ENCODE measurements at regions not wholly inside any gene's neighbourhood (a gene's known extent, or its start where the extent isn't known, plus 50 kb on each side); places are given as distances from the start of the nearest gene placed in this dataset.

DNA sequence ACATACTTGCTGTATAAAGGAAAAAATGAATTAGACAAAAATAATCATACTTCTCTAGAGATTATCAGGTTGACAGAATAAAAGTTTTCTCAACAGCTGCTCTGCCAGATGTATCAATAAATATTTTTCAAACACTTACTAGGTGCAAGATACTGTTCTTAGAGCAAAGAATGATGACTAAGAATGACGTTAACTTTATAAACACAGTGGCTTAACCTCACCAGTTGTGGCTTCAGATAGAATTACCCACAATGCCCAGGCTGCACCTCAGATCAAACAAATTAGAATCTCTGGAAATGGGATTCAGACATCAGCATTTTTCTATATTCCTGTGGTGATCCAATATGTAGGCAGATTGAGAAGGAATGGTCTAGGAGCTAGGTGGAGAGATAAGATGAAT lies 422.4 kb upstream of the ATP11B start:
- no peak overlapping the region for H3K27ac ChIP-seq (ENCODE audit: low read depth in 2 of 2, low read length in 1 of 2)
- H3K4me3 ChIP-seq (ENCODE audit: low read depth in 2 of 2, low read length in 1 of 2), result no peak overlapping the region
- WGBS (ENCODE audit: low lambda C conversion rate), result 36% methylated on average over 1 of the region's 1 CpG
- no peak for DNase-seq
- no peaks in the 10 kb centered on the region for H3K4me1 ChIP-seq (ENCODE audit: control insufficient read depth in 1 of 2, insufficient read depth in 2 of 2, low read depth in 1 of 2, low read length in 1 of 2)
- ChIA-PET POLR2A (no interaction called here), CTCF (no interaction called here)
- no peaks in the 10 kb centered on the region for H3K9me3 ChIP-seq
- H3K9ac ChIP-seq, result no peak overlapping the region
- H3K27me3 ChIP-seq (ENCODE audit: insufficient read depth), result no peaks in the 10 kb centered on the region
- TF ChIP-seq, protein P1, sequence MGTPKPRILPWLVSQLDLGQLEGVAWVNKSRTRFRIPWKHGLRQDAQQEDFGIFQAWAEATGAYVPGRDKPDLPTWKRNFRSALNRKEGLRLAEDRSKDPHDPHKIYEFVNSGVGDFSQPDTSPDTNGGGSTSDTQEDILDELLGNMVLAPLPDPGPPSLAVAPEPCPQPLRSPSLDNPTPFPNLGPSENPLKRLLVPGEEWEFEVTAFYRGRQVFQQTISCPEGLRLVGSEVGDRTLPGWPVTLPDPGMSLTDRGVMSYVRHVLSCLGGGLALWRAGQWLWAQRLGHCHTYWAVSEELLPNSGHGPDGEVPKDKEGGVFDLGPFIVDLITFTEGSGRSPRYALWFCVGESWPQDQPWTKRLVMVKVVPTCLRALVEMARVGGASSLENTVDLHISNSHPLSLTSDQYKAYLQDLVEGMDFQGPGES (IDR thresholded peaks at IDR 0.05; ENCODE audit: low read depth, low read length), result no peak
- TF ChIP-seq JUND (IDR thresholded peaks at IDR 0.05) (no peak), RFX5 (IDR thresholded peaks at IDR 0.05; ENCODE audit: low read length) (no peak), TEAD4 (IDR thresholded peaks at IDR 0.05; ENCODE audit: borderline replicate concordance, insufficient read depth) (no peak), EZH2phosphoT487 (IDR thresholded peaks at IDR 0.05; ENCODE audit: borderline replicate concordance, low read depth) (no peak), RCOR1 (IDR thresholded peaks at IDR 0.05; ENCODE audit: low read length) (no peak), RXRA (IDR thresholded peaks at IDR 0.05; ENCODE audit: borderline replicate concordance, low read depth) (no peak)
- TF ChIP-seq, protein P2, sequence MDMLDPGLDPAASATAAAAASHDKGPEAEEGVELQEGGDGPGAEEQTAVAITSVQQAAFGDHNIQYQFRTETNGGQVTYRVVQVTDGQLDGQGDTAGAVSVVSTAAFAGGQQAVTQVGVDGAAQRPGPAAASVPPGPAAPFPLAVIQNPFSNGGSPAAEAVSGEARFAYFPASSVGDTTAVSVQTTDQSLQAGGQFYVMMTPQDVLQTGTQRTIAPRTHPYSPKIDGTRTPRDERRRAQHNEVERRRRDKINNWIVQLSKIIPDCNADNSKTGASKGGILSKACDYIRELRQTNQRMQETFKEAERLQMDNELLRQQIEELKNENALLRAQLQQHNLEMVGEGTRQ (IDR thresholded peaks at IDR 0.05; ENCODE audit: borderline replicate concordance, low read depth, low read length), result no peak
- no peaks in the 10 kb centered on the region for H4K20me1 ChIP-seq (ENCODE audit: insufficient read depth)
- H3K9me2 ChIP-seq, result no peaks in the 10 kb centered on the region
- H3K79me2 ChIP-seq (ENCODE audit: insufficient read depth), result no peaks in the 10 kb centered on the region
- H2AFZ ChIP-seq (ENCODE audit: low read depth), result no peak overlapping the region
- no peak overlapping the region for H3K4me2 ChIP-seq
- no peaks in the 10 kb centered on the region for H3K36me3 ChIP-seq (replicated peaks in 1 of 2; ENCODE audit: control insufficient read depth in 1 of 2, insufficient read depth in 2 of 2, low read length in 1 of 2)
- H3F3A ChIP-seq (replicated peaks; ENCODE audit: insufficient read depth), result no peaks in the 10 kb centered on the region

DNA sequence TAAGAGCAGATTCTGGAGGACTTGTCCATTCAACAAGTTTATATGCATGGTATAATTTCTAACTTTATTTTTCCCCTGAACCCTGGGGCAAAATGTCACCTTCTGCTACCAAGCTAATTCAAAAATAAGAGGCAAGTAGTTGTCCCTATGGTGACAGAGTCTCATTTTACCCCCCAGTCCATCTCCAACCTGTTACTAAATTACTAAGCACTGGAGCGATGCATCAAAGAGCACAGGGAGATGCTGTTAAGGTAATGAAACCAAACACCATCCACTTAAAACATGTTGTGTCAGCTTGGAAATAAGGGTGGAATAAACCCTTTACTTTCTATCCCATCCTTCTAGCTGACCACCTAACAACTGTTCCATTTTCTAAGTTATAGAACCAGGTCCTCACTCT lies 417.4 kb upstream of the ATP11B start:
- CTCF ChIA-PET, result no interaction called here
- POLR2A ChIA-PET, result no interaction called here

More for the DNA sequence above, 417.4 kb upstream of the ATP11B start:
- no peak overlapping the region for H3K4me3 ChIP-seq (ENCODE audit: low read depth in 2 of 2, low read length in 1 of 2)
- H3F3A ChIP-seq (replicated peaks; ENCODE audit: insufficient read depth), result no peaks in the 10 kb centered on the region
- WGBS (ENCODE audit: low lambda C conversion rate), result 75% methylated on average over 1 of the region's 1 CpG
- TF ChIP-seq MEF2A (IDR thresholded peaks at IDR 0.05; ENCODE audit: borderline replicate concordance, low read depth) (no peak), TCF12 (IDR thresholded peaks at IDR 0.05) (no peak), GATA2 (CRISPR knock-in tag; IDR thresholded peaks at IDR 0.05) (no peak), TAF1 (IDR thresholded peaks at IDR 0.05; ENCODE audit: borderline replicate concordance, low read depth, low read length) (no peak), NRF1 (IDR thresholded peaks at IDR 0.05; ENCODE audit: low read depth, low read length) (no peak), MXI1 (IDR thresholded peaks at IDR 0.05; ENCODE audit: low read depth, low read length) (no peak), EZH2phosphoT487 (IDR thresholded peaks at IDR 0.05; ENCODE audit: borderline replicate concordance, low read depth) (no peak), RAD21 (IDR thresholded peaks at IDR 0.05; ENCODE audit: low read length) (no peak)
- TF ChIP-seq, protein P3, sequence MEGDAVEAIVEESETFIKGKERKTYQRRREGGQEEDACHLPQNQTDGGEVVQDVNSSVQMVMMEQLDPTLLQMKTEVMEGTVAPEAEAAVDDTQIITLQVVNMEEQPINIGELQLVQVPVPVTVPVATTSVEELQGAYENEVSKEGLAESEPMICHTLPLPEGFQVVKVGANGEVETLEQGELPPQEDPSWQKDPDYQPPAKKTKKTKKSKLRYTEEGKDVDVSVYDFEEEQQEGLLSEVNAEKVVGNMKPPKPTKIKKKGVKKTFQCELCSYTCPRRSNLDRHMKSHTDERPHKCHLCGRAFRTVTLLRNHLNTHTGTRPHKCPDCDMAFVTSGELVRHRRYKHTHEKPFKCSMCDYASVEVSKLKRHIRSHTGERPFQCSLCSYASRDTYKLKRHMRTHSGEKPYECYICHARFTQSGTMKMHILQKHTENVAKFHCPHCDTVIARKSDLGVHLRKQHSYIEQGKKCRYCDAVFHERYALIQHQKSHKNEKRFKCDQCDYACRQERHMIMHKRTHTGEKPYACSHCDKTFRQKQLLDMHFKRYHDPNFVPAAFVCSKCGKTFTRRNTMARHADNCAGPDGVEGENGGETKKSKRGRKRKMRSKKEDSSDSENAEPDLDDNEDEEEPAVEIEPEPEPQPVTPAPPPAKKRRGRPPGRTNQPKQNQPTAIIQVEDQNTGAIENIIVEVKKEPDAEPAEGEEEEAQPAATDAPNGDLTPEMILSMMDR (IDR thresholded peaks at IDR 0.05), result no peak
- no peaks in the 10 kb centered on the region for H3K27me3 ChIP-seq (ENCODE audit: insufficient read depth)
- no peaks in the 10 kb centered on the region for H3K9me3 ChIP-seq
- H3K79me2 ChIP-seq (ENCODE audit: insufficient read depth), result no peaks in the 10 kb centered on the region
- no peak for DNase-seq
- H2AFZ ChIP-seq (ENCODE audit: low read depth), result no peak overlapping the region
- no peak overlapping the region for H3K27ac ChIP-seq (ENCODE audit: low read depth in 2 of 2, low read length in 1 of 2)
- no peaks in the 10 kb centered on the region for H3K36me3 ChIP-seq (replicated peaks in 1 of 2; ENCODE audit: control insufficient read depth in 1 of 2, insufficient read depth in 2 of 2, low read length in 1 of 2)
- H4K20me1 ChIP-seq (ENCODE audit: insufficient read depth), result no peaks in the 10 kb centered on the region
- no peak overlapping the region for H3K9ac ChIP-seq
- no peaks in the 10 kb centered on the region for H3K4me1 ChIP-seq (ENCODE audit: control insufficient read depth in 1 of 2, insufficient read depth in 2 of 2, low read depth in 1 of 2, low read length in 1 of 2)
- H3K9me2 ChIP-seq, result no peaks in the 10 kb centered on the region
- no peak overlapping the region for H3K4me2 ChIP-seq

Measured in SK-N-SH (cell line).